IgD-negative memory B cell (primary cell): ENCODE measurements at regions not wholly inside any gene's neighbourhood (a gene's known extent, or its start where the extent isn't known, plus 50 kb on each side); places are given as distances from the start of the nearest gene placed in this dataset.
"Not testable (repeated sequence)": the region's sequence is repeated elsewhere in the genome, so short reads cannot be mapped to it uniquely, and the experiment has no call there.

ENCODE experiments used
- H3K27ac Mint-ChIP-seq, 3 donors: one replicate each; pipeline ENCODE4 v1.8.0; 2020 to 2022; ENCODE audit warnings: mild to moderate bottlenecking in 3 of 3, mixed read lengths in 3 of 3, moderate library complexity in 1 of 3
- H3K27me3 Mint-ChIP-seq: one replicate; pipeline ENCODE4 v1.8.0; 2021; ENCODE audit warnings: mixed read lengths
- H3K36me3 Mint-ChIP-seq: one replicate; pipeline ENCODE4 v1.8.0; 2020; ENCODE audit warnings: mild to moderate bottlenecking, mixed read lengths
- H3K4me1 Mint-ChIP-seq, 3 donors: one replicate each; pipeline ENCODE4 v1.8.0; 2020 to 2022; ENCODE audit warnings: mixed read lengths in 3 of 3, mild to moderate bottlenecking in 1 of 3
- H3K4me3 Mint-ChIP-seq, 4 donors: one replicate each; pipeline ENCODE4 v1.8.0; 2020 to 2022; ENCODE audit warnings: mild to moderate bottlenecking in 4 of 4, mixed read lengths in 4 of 4, moderate library complexity in 3 of 4
- H3K9me3 Mint-ChIP-seq, 3 donors: one replicate each; pipeline ENCODE4 v1.8.0; 2020 to 2021; ENCODE audit warnings: mixed read lengths in 3 of 3, mild to moderate bottlenecking in 1 of 3

GRCh38 chr5:43851741-43852140 is 248.8 kb downstream of the NNT start:
- Mint-ChIP-seq H3K36me3 (no peaks in the 10 kb centered on the region), H3K4me1 (no peaks in the 10 kb centered on the region), H3K27me3 (no peaks in the 10 kb centered on the region), H3K9me3 (peaks cover 0 to 12% (median 4%) of the 10 kb centered on the region in 3 donors), H3K27ac (no peak overlapping the region), H3K4me3 (no peak overlapping the region)

GRCh38 chr5:43840424-43841125 is 237.6 kb downstream of the NNT start:
- Mint-ChIP-seq H3K9me3 (peaks cover 0 to 10% (median 8%) of the 10 kb centered on the region in 3 donors), H3K4me1 (no peaks in the 10 kb centered on the region), H3K27me3 (no peaks in the 10 kb centered on the region), H3K36me3 (no peaks in the 10 kb centered on the region), H3K4me3 (no peak overlapping the region), H3K27ac (no peak overlapping the region)

- Mint-ChIP-seq H3K4me3 (no peak overlapping the region), H3K36me3 (no peaks in the 10 kb centered on the region), H3K9me3 (peaks cover 0 to 10% (median 8%) of the 10 kb centered on the region in 3 donors), H3K4me1 (no peaks in the 10 kb centered on the region), H3K27me3 (no peaks in the 10 kb centered on the region), H3K27ac (no peak overlapping the region)
These were observed 236.2 kb downstream of the NNT start for GRCh38 chr5:43839218-43839617.

GRCh38 chr5:43837996-43838395 is 235.0 kb downstream of the NNT start:
- H3K4me1 Mint-ChIP-seq, result no peaks in the 10 kb centered on the region
- no peaks in the 10 kb centered on the region for H3K36me3 Mint-ChIP-seq
- no peak overlapping the region for H3K4me3 Mint-ChIP-seq
- no peaks in the 10 kb centered on the region for H3K27me3 Mint-ChIP-seq
- no peak overlapping the region for H3K27ac Mint-ChIP-seq
- peaks cover 0 to 10% (median 7%) of the 10 kb centered on the region in 3 donors for H3K9me3 Mint-ChIP-seq

- Mint-ChIP-seq H3K36me3 (no peaks in the 10 kb centered on the region), H3K4me3 (no peak overlapping the region), H3K9me3 (peaks cover 0 to 5% (median 1%) of the 10 kb centered on the region in 3 donors), H3K27me3 (no peaks in the 10 kb centered on the region), H3K27ac (no peak overlapping the region), H3K4me1 (no peaks in the 10 kb centered on the region)
These were observed 234.1 kb downstream of the NNT start for GRCh38 chr5:43837091-43837490.

- no peaks in the 10 kb centered on the region for H3K4me1 Mint-ChIP-seq
- H3K36me3 Mint-ChIP-seq, result no peaks in the 10 kb centered on the region
- H3K4me3 Mint-ChIP-seq, result no peak overlapping the region
- H3K27me3 Mint-ChIP-seq, result no peaks in the 10 kb centered on the region
- H3K9me3 Mint-ChIP-seq, result peaks cover 0 to 12% (median 0%) of the 10 kb centered on the region in 3 donors
- H3K27ac Mint-ChIP-seq, result no peak overlapping the region
These were observed 231.0 kb downstream of the NNT start for GRCh38 chr5:43833961-43834360.

GRCh38 chr5:43824325-43824964 is 221.5 kb downstream of the NNT start:
- H3K27me3 Mint-ChIP-seq, H3K36me3 Mint-ChIP-seq, H3K4me3 Mint-ChIP-seq, H3K27ac Mint-ChIP-seq, H3K4me1 Mint-ChIP-seq: not testable (repeated sequence)
- H3K9me3 Mint-ChIP-seq, result peaks cover 0 to 28% (median 7%) of the 10 kb centered on the region in 3 donors

GRCh38 chr5:43818394-43818793 is 215.4 kb downstream of the NNT start:
- not testable (repeated sequence) for H3K4me3 Mint-ChIP-seq, H3K4me1 Mint-ChIP-seq, H3K27ac Mint-ChIP-seq, H3K27me3 Mint-ChIP-seq, H3K36me3 Mint-ChIP-seq
- peaks cover 7 to 40% (median 9%) of the 10 kb centered on the region in 3 donors for H3K9me3 Mint-ChIP-seq

- no peak overlapping the region for H3K27ac Mint-ChIP-seq
- H3K27me3 Mint-ChIP-seq, result no peaks in the 10 kb centered on the region
- peaks cover 7 to 29% (median 10%) of the 10 kb centered on the region in 3 donors for H3K9me3 Mint-ChIP-seq
- H3K4me1 Mint-ChIP-seq, result no peaks in the 10 kb centered on the region
- no peak overlapping the region for H3K4me3 Mint-ChIP-seq
- no peaks in the 10 kb centered on the region for H3K36me3 Mint-ChIP-seq
These were observed 212.5 kb downstream of the NNT start for GRCh38 chr5:43815497-43815896.

GRCh38 chr5:43804723-43805122 is 201.7 kb downstream of the NNT start:
- H3K27ac Mint-ChIP-seq, result no peak overlapping the region

GRCh38 chr5:43804041-43804440 is 201.1 kb downstream of the NNT start:
- no peak overlapping the region for H3K27ac Mint-ChIP-seq
- peaks cover 2% of the 10 kb centered on the region for H3K36me3 Mint-ChIP-seq
- no peak overlapping the region for H3K4me3 Mint-ChIP-seq
- H3K9me3 Mint-ChIP-seq, result no peaks in the 10 kb centered on the region
- H3K4me1 Mint-ChIP-seq, result no peaks in the 10 kb centered on the region
- peaks cover 1% of the 10 kb centered on the region for H3K27me3 Mint-ChIP-seq

More at GRCh38 chr5:43804723-43805122, 201.7 kb downstream of the NNT start:
- Mint-ChIP-seq H3K27me3 (peaks cover 1% of the 10 kb centered on the region), H3K9me3 (no peaks in the 10 kb centered on the region), H3K36me3 (peaks cover 2% of the 10 kb centered on the region), H3K4me1 (no peaks in the 10 kb centered on the region), H3K4me3 (no peak overlapping the region)

GRCh38 chr5:43802651-43803050 is 199.7 kb downstream of the NNT start:
- Mint-ChIP-seq H3K36me3 (peaks cover 2% of the 10 kb centered on the region), H3K4me1 (no peaks in the 10 kb centered on the region), H3K27ac (no peak overlapping the region), H3K4me3 (no peak overlapping the region), H3K9me3 (no peaks in the 10 kb centered on the region), H3K27me3 (peaks cover 1% of the 10 kb centered on the region)

- H3K36me3 Mint-ChIP-seq, result peaks cover 2% of the 10 kb centered on the region
- no peaks in the 10 kb centered on the region for H3K9me3 Mint-ChIP-seq
- no peak overlapping the region for H3K4me3 Mint-ChIP-seq
- peaks cover 1% of the 10 kb centered on the region for H3K27me3 Mint-ChIP-seq
- H3K27ac Mint-ChIP-seq, result no peak overlapping the region
- H3K4me1 Mint-ChIP-seq, result no peaks in the 10 kb centered on the region
These were observed 199.1 kb downstream of the NNT start for GRCh38 chr5:43802119-43802518.

- peaks cover 1% of the 10 kb centered on the region for H3K27me3 Mint-ChIP-seq
- no peaks in the 10 kb centered on the region for H3K36me3 Mint-ChIP-seq
- H3K27ac Mint-ChIP-seq, result no peak overlapping the region
- no peak overlapping the region for H3K4me3 Mint-ChIP-seq
- peaks cover 0 to 5% (median 0%) of the 10 kb centered on the region in 3 donors for H3K9me3 Mint-ChIP-seq
- no peaks in the 10 kb centered on the region for H3K4me1 Mint-ChIP-seq
These were observed 195.8 kb downstream of the NNT start for GRCh38 chr5:43798740-43799139.

- H3K4me3 Mint-ChIP-seq, H3K4me1 Mint-ChIP-seq, H3K36me3 Mint-ChIP-seq, H3K27ac Mint-ChIP-seq, H3K9me3 Mint-ChIP-seq, H3K27me3 Mint-ChIP-seq: not testable (repeated sequence)
These were observed 188.9 kb downstream of the NNT start for GRCh38 chr5:43791880-43792279.

GRCh38 chr5:43785198-43785597 is 182.2 kb downstream of the NNT start:
- Mint-ChIP-seq H3K27me3 (peaks cover 2% of the 10 kb centered on the region), H3K9me3 (peaks cover 0 to 7% (median 6%) of the 10 kb centered on the region in 3 donors), H3K27ac (no peak overlapping the region), H3K4me3 (no peak overlapping the region), H3K36me3 (no peaks in the 10 kb centered on the region), H3K4me1 (no peaks in the 10 kb centered on the region)
